Activated B cell treated with CpG ODN at 0.5 μM for 24 hours (primary cell): ENCODE measurements at regions not wholly inside any gene's neighbourhood (a gene's known extent, or its start where the extent isn't known, plus 50 kb on each side); places are given as distances from the start of the nearest gene placed in this dataset.

ENCODE experiments used
- ATAC-seq: fragments of 200-7000 bp; cut with Tn5 transposase; one replicate; pipeline ENCODE4 v1.10.0; 2021; ENCODE audit warnings: low read depth, mild to moderate bottlenecking, moderate library complexity
- CTCF ChIA-PET: fragments of 350-600 bp; sonication (Branson Sonifier 250); formaldehyde crosslinking; loops from one replicate; lab custom pipeline; 2021; ENCODE audit warnings: antibody characterized with exemption; lab: Charles Lee
- POLR2A ChIA-PET: fragments of 350-600 bp; sonication (Branson Sonifier 250); formaldehyde crosslinking; loops from one replicate; lab custom pipeline; 2021; ENCODE audit warnings: antibody characterized with exemption; lab: Charles Lee
- DNase-seq: peaks from one replicate; pipeline ENCODE4 v3.0.0; 2022
- H3K27ac Mint-ChIP-seq: one replicate; pipeline ENCODE4 v1.8.0; 2020; ENCODE audit warnings: mixed read lengths
- H3K27me3 Mint-ChIP-seq: one replicate; pipeline ENCODE4 v1.8.0; 2021; ENCODE audit warnings: mixed read lengths
- H3K36me3 Mint-ChIP-seq: one replicate; pipeline ENCODE4 v1.8.0; 2021; ENCODE audit warnings: low read depth, mixed read lengths
- H3K4me1 Mint-ChIP-seq: one replicate; pipeline ENCODE4 v1.8.0; 2021; ENCODE audit warnings: mixed read lengths
- H3K4me3 Mint-ChIP-seq: one replicate; pipeline ENCODE4 v1.8.0; 2020; ENCODE audit warnings: mild to moderate bottlenecking, mixed read lengths
- H3K9me3 Mint-ChIP-seq: one replicate; pipeline ENCODE4 v1.8.0; 2020; ENCODE audit warnings: mixed read lengths
- intact Hi-C: fragments of 100-400 bp; cut with micrococcal nuclease; formaldehyde crosslinking; loops from one replicate; pipeline ENCODE4 v1.15.1; 2024
- TF ChIP-seq, protein P1 (sequence below): fragments of 200-600 bp; IDR thresholded peaks from one replicate; pipeline ENCODE4 v1.8.0; 2022; ENCODE audit warnings: antibody characterized with exemption, mild to moderate bottlenecking

- ATAC-seq = no peak
- H3K36me3 Mint-ChIP-seq = no peaks in the 10 kb centered on the region
- peaks cover 3% of the 10 kb centered on the region for H3K4me1 Mint-ChIP-seq
- no peak overlapping the region for H3K27ac Mint-ChIP-seq
- H3K4me3 Mint-ChIP-seq = no peak overlapping the region
- TF ChIP-seq, protein P1, sequence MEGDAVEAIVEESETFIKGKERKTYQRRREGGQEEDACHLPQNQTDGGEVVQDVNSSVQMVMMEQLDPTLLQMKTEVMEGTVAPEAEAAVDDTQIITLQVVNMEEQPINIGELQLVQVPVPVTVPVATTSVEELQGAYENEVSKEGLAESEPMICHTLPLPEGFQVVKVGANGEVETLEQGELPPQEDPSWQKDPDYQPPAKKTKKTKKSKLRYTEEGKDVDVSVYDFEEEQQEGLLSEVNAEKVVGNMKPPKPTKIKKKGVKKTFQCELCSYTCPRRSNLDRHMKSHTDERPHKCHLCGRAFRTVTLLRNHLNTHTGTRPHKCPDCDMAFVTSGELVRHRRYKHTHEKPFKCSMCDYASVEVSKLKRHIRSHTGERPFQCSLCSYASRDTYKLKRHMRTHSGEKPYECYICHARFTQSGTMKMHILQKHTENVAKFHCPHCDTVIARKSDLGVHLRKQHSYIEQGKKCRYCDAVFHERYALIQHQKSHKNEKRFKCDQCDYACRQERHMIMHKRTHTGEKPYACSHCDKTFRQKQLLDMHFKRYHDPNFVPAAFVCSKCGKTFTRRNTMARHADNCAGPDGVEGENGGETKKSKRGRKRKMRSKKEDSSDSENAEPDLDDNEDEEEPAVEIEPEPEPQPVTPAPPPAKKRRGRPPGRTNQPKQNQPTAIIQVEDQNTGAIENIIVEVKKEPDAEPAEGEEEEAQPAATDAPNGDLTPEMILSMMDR = no peak
- H3K9me3 Mint-ChIP-seq = no peaks in the 10 kb centered on the region
- intact Hi-C loops = no loop called here
- peaks cover 2% of the 10 kb centered on the region for H3K27me3 Mint-ChIP-seq
- no peak for DNase-seq
- ChIA-PET POLR2A (no interaction called here), CTCF (no interaction called here)
Observed at GRCh38 chr3:177959188-177959587, 577.0 kb upstream of the KCNMB2 start.

- no peak overlapping the region for H3K27ac Mint-ChIP-seq
- DNase-seq (no peak), ATAC-seq (no peak)
- intact Hi-C loops = no loop called here
- H3K9me3 Mint-ChIP-seq = no peaks in the 10 kb centered on the region
- H3K36me3 Mint-ChIP-seq = no peaks in the 10 kb centered on the region
- CTCF ChIA-PET = no interaction called here
- no peak overlapping the region for H3K4me3 Mint-ChIP-seq
- POLR2A ChIA-PET = no interaction called here
- H3K4me1 Mint-ChIP-seq = peaks cover 3% of the 10 kb centered on the region
- TF ChIP-seq, protein P1 = no peak
- peaks cover 2% of the 10 kb centered on the region for H3K27me3 Mint-ChIP-seq
Observed at GRCh38 chr3:177960014-177960413, 576.2 kb upstream of the KCNMB2 start.

GRCh38 chr3:177960722-177961121 is 575.5 kb upstream of the KCNMB2 start:
- intact Hi-C loops = no loop called here
- no peak overlapping the region for H3K4me3 Mint-ChIP-seq
- H3K36me3 Mint-ChIP-seq = no peaks in the 10 kb centered on the region
- H3K27ac Mint-ChIP-seq = no peak overlapping the region
- TF ChIP-seq, protein P1 = no peak
- ATAC-seq (no peak), DNase-seq (no peak)
- H3K27me3 Mint-ChIP-seq = peaks cover 2% of the 10 kb centered on the region
- ChIA-PET CTCF (no interaction called here), POLR2A (no interaction called here)
- H3K9me3 Mint-ChIP-seq = no peaks in the 10 kb centered on the region
- H3K4me1 Mint-ChIP-seq = peaks cover 3% of the 10 kb centered on the region

- ATAC-seq = no peak
- peaks cover 2% of the 10 kb centered on the region for H3K27me3 Mint-ChIP-seq
- POLR2A ChIA-PET = no interaction called here
- no peaks in the 10 kb centered on the region for H3K36me3 Mint-ChIP-seq
- DNase-seq = no peak
- H3K27ac Mint-ChIP-seq = no peak overlapping the region
- CTCF ChIA-PET = no interaction called here
- no peaks in the 10 kb centered on the region for H3K9me3 Mint-ChIP-seq
- H3K4me3 Mint-ChIP-seq = no peak overlapping the region
- TF ChIP-seq, protein P1 = no peak
- peaks cover 3% of the 10 kb centered on the region for H3K4me1 Mint-ChIP-seq
- intact Hi-C loops = no loop called here
Observed at GRCh38 chr3:177961784-177962183, 574.5 kb upstream of the KCNMB2 start.

DNA sequence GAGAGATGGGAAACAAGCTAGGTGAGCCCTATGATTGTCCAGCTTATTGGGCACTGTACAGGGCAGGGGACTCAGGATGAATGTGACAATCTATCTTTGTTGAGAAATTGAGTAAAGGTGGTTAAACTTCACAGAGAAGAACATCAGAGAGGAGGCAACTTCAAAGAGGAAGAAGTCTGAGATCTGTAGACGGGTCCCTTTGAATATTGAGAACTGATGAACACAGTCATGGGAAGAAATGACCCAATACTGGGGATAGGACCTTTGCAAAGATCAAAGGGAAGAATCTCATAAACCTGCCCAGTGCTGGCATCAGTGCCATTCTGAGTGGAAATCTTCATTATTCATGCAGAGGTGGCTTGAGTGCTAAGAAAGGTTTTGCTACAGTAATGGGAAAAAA is 569.7 kb upstream of the KCNMB2 start:
- Mint-ChIP-seq H3K4me1 (no peaks in the 10 kb centered on the region), H3K27ac (no peak overlapping the region), H3K27me3 (peaks cover 2% of the 10 kb centered on the region), H3K9me3 (no peaks in the 10 kb centered on the region), H3K36me3 (no peaks in the 10 kb centered on the region), H3K4me3 (no peak overlapping the region)
- DNase-seq (no peak), ATAC-seq (no peak)
- TF ChIP-seq, protein P1 = no peak
- intact Hi-C loops = no loop called here
- CTCF ChIA-PET = no interaction called here
- POLR2A ChIA-PET = no interaction called here
